ENCODE measurements at regions not wholly inside any gene's neighbourhood (a gene's known extent, or its start where the extent isn't known, plus 50 kb on each side); places are given as distances from the start of the nearest gene placed in this dataset.

DNA sequence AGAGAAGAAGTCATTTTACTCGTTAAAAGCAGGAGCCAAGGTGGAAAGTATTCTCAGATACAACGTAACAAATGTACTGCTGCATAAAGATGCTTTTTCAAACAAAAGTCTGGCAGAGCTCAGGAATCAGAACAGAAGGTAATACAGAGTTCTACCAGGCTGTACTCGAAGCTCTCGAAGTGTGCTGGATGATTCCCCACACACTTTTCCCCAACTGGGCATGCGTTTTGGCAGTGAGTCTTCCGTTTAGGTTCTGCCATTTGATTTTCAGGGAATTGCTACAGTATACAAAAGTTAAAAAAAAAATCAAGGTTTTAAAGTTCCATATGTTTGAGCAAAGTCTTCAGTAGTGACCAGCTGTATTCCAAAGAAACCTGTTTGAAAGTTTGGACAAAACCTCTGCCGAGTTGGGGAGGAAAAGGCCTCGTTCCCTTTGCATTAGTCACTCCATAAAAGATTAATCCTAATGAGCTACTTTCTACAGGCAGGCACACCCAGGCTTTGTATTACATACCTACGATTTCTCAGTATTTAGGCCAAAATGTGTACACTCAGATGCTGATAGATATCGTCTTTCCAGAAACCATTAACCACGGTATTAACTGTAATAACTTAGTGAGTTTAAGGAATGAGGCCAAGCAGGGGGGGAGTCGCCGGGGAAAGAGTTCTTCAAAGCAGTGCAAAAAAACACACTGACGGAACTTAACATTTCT lies 477.1 kb downstream of the LMO4 start:
- TF ChIP-seq, protein P1, sequence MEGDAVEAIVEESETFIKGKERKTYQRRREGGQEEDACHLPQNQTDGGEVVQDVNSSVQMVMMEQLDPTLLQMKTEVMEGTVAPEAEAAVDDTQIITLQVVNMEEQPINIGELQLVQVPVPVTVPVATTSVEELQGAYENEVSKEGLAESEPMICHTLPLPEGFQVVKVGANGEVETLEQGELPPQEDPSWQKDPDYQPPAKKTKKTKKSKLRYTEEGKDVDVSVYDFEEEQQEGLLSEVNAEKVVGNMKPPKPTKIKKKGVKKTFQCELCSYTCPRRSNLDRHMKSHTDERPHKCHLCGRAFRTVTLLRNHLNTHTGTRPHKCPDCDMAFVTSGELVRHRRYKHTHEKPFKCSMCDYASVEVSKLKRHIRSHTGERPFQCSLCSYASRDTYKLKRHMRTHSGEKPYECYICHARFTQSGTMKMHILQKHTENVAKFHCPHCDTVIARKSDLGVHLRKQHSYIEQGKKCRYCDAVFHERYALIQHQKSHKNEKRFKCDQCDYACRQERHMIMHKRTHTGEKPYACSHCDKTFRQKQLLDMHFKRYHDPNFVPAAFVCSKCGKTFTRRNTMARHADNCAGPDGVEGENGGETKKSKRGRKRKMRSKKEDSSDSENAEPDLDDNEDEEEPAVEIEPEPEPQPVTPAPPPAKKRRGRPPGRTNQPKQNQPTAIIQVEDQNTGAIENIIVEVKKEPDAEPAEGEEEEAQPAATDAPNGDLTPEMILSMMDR (IDR thresholded peaks at IDR 0.05) = no peak
- TF ChIP-seq POLR2A (IDR thresholded peaks at IDR 0.05) (no peak), EP300 (IDR thresholded peaks at IDR 0.05) (no peak)
